C4-2B (cell line): ENCODE measurements at regions not wholly inside any gene's neighbourhood (a gene's known extent, or its start where the extent isn't known, plus 50 kb on each side); places are given as distances from the start of the nearest gene placed in this dataset.

ENCODE experiments used
- ZFX ChIP-seq: fragments of 450-650 bp; IDR thresholded peaks from 2 replicates; pipeline ENCODE4 v1.6.1; 2017
- TF ChIP-seq, protein P1 (sequence below): fragments of 450-650 bp; conservative IDR thresholded peaks from 2 replicates; pipeline ENCODE4 v1.5.1; 2017; ENCODE audit warnings: mild to moderate bottlenecking

DNA sequence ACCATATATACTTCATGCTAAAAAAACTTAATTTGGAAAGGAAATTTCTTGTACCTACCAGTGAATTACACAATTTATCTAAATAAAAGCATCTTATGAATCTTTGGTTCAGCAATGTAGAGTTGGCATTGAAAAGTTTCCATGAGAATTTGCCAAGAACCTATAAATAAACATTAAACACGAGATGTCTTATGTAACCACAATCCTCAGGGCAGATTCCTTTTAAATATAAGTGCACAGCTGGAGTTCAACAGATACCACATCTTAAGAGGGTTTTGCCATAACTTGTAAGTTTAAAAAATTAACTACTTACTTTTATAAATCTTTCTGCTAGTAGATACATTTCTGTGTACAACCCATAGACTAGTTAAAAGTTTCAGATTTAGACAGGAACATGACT lies 499.3 kb upstream of the ARRDC4 start:
- TF ChIP-seq, protein P1, sequence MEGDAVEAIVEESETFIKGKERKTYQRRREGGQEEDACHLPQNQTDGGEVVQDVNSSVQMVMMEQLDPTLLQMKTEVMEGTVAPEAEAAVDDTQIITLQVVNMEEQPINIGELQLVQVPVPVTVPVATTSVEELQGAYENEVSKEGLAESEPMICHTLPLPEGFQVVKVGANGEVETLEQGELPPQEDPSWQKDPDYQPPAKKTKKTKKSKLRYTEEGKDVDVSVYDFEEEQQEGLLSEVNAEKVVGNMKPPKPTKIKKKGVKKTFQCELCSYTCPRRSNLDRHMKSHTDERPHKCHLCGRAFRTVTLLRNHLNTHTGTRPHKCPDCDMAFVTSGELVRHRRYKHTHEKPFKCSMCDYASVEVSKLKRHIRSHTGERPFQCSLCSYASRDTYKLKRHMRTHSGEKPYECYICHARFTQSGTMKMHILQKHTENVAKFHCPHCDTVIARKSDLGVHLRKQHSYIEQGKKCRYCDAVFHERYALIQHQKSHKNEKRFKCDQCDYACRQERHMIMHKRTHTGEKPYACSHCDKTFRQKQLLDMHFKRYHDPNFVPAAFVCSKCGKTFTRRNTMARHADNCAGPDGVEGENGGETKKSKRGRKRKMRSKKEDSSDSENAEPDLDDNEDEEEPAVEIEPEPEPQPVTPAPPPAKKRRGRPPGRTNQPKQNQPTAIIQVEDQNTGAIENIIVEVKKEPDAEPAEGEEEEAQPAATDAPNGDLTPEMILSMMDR = no peak
- no peak for TF ChIP-seq ZFX
